Fibroblast of skin of left quadriceps (primary cell): ENCODE measurements at regions not wholly inside any gene's neighbourhood (a gene's known extent, or its start where the extent isn't known, plus 50 kb on each side); places are given as distances from the start of the nearest gene placed in this dataset.

Experiments used
- DNase-seq, 2 experiments: peaks; one replicate each; pipeline ENCODE4 v3.0.0-alpha.2; 2013; ENCODE audit warnings: low read depth in 2 of 2

- no peak for DNase-seq
Measured at GRCh38 chr5:147965715-147966114, 59.4 kb upstream of the C5orf46 start.

GRCh38 chr5:147963948-147964693 is 57.8 kb upstream of the C5orf46 start:
- no peak for DNase-seq

GRCh38 chr5:147963436-147963835 is 57.1 kb upstream of the C5orf46 start:
- DNase-seq = no peak

GRCh38 chr5:147961208-147961749 is 54.9 kb upstream of the C5orf46 start:
- no peak for DNase-seq

GRCh38 chr5:147957901-147958300 is 51.6 kb upstream of the C5orf46 start:
- no peak for DNase-seq

GRCh38 chr5:147956842-147957223 is 50.5 kb upstream of the C5orf46 start:
- no peak for DNase-seq

GRCh38 chr5:147956064-147956841 is 49.9 kb upstream of the C5orf46 start:
- no peak for DNase-seq
